Activated naive CD4-positive, alpha-beta T cell treated with anti-CD3 and anti-CD28 coated beads, Interleukin-2, amount 50 U/mL, for 72 hours (primary cell): ENCODE measurements at regions not wholly inside any gene's neighbourhood (a gene's known extent, or its start where the extent isn't known, plus 50 kb on each side); places are given as distances from the start of the nearest gene placed in this dataset.

ENCODE experiments used
- ATAC-seq, 2 donors: fragments of 150-1000 bp; cut with Tn5 transposase; 2 replicates each; pipeline ENCODE4 v1.10.0; 2021; ENCODE audit warnings: mild to moderate bottlenecking in 2 of 2, moderate library complexity in 2 of 2
- DNase-seq, 2 donors: peaks; one replicate each; pipeline ENCODE4 v3.0.0; 2021 to 2022; ENCODE audit warnings: low spot score in 2 of 2
- H3K27ac Mint-ChIP-seq, 2 donors: one replicate each; pipeline ENCODE4 v1.8.0; 2022; ENCODE audit warnings: mild to moderate bottlenecking in 2 of 2, mixed read lengths in 2 of 2
- H3K36me3 Mint-ChIP-seq, 2 donors: one replicate each; pipeline ENCODE4 v1.8.0; 2022; ENCODE audit warnings: mixed read lengths in 2 of 2
- H3K9me3 Mint-ChIP-seq, 2 donors: one replicate each; pipeline ENCODE4 v1.8.0; 2022; ENCODE audit warnings: mixed read lengths in 2 of 2

DNA sequence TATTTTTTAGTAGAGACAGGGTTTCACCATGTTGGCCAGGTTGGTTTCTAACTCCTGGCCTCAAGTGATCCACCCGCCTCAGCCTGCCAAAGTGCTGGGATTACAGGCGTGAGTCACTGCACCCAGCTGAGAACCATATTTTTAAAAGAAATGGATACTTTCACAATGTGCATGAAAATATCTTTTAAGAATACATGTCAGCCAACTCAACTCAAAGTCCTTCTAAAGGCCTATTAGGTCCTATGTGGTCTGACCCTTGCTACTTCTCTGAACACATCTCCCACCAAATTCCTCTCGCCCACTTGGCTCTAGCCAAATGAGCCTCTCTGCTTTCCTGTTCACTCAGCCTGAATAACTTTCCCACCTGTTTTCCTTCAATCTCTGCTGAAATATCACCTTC is 119.6 kb downstream of the MTX2 start:
- ATAC-seq (no peak), DNase-seq (no peak)
- H3K27ac Mint-ChIP-seq: no peak overlapping the region
- no peaks in the 10 kb centered on the region for H3K36me3 Mint-ChIP-seq
- H3K9me3 Mint-ChIP-seq: no peaks in the 10 kb centered on the region

DNA sequence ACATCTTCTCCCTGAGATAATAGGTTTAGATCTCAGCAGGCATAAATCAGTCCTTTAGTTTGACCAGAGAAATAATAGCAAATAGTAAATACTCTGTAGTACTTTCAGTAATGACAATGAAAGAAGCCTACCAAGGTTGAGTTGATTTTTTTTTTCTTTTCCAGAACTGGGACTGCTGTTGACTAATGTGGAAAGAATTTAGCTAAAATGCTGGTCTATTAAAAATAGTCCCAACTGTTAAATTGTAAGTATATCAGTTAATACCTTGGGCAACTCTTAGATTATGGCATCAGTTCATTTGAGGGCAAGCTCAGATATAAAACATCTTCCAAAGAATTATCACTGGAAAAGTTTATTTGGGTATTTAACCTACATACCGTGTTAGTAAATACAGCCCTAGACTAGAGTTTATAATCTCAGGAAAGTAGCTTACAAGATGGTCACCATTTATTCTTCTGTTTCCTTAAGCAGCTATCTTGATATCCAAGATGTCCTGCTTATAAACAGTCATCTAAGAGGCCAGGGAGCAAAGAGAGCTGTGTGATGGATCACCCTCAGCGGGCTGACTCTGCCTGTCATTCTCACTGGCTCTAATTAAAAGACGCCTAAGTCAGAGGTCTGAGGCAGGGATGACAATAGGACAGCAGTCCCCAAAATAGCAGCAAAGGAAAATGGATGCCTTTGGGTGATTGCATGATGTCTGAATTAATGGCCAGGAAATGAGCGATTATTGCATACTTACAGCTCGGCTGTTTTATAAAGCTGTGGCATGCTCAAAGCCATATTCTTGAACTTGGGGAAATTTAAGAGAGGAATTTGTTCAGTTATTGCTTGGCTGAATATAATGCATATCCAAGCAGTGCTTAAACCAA is 121.3 kb downstream of the MTX2 start:
- Mint-ChIP-seq H3K36me3 (no peaks in the 10 kb centered on the region), H3K27ac (no peak overlapping the region), H3K9me3 (no peaks in the 10 kb centered on the region)
- ATAC-seq: no peak
- no peak for DNase-seq

DNA sequence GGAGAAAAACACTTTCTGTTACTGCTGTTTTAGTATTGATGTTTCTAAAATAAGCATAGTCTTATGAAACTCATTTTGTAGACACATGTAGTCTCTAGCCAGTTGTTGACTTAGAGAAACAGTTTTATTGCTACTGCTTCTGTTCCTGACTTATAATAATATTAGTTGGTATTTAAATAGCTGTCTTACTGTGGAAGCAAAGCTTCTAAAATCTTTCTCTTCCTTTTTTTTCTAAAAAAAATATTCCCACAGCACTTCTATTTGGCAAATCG is 121.8 kb downstream of the MTX2 start:
- ATAC-seq (no peak), DNase-seq (no peak)
- H3K36me3 Mint-ChIP-seq: no peaks in the 10 kb centered on the region
- no peak overlapping the region for H3K27ac Mint-ChIP-seq
- H3K9me3 Mint-ChIP-seq: no peaks in the 10 kb centered on the region

DNA sequence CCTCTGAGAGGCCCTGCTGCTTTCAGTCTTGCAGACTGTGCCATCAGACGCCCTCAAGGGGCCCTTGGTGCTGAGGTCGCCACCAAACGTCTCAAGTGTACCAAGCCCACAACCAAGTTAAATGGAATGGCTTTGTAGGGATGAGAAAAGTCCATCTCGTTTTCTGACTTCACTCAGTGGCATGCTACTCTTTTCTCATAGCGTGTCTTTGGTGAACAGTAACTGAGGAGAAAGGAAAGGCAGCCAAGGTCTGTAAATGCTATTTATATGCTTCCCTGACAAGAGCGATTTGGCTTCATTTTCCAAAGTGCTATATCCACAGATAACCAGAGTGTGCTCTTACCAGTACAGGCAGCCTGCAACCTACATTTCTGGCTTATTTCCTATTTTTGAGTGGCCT is 123.0 kb downstream of the MTX2 start:
- DNase-seq (no peak), ATAC-seq (no peak)
- H3K27ac Mint-ChIP-seq: no peak overlapping the region
- no peaks in the 10 kb centered on the region for H3K9me3 Mint-ChIP-seq
- no peaks in the 10 kb centered on the region for H3K36me3 Mint-ChIP-seq

DNA sequence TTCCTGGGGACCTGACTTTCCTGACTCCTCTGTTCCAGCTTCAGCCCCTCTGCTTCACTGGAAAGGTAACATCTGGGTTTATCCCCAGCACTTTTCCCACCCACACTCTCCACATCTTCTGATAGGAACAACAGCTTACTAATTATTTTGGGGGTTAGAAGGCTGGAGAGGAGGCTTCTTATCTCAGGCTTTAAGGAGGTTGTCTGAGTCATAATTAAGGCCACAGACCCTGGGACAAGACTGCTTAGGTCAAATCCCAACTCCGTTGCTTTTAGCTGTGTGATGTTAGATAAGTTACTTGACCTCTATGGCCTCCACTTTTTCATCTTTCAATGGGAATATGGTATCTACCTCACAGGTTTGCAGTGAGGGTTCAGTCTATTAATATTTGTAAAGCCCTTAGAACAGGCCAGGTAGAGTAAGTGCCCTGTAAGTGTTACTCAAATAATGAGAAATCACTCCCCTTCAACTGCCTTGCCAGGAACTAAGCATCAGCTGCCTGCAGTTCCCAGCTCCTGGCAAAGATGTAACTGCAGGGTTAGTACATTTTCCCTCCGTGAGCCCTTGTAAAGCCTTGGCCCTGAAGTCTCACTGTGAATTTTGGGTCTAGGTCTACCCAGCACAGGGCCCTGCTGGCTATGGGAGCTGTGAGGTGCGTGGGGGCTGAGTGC is 123.6 kb downstream of the MTX2 start:
- Mint-ChIP-seq H3K9me3 (no peaks in the 10 kb centered on the region), H3K27ac (no peak overlapping the region), H3K36me3 (no peaks in the 10 kb centered on the region)
- DNase-seq: no peak
- ATAC-seq: no peak

DNA sequence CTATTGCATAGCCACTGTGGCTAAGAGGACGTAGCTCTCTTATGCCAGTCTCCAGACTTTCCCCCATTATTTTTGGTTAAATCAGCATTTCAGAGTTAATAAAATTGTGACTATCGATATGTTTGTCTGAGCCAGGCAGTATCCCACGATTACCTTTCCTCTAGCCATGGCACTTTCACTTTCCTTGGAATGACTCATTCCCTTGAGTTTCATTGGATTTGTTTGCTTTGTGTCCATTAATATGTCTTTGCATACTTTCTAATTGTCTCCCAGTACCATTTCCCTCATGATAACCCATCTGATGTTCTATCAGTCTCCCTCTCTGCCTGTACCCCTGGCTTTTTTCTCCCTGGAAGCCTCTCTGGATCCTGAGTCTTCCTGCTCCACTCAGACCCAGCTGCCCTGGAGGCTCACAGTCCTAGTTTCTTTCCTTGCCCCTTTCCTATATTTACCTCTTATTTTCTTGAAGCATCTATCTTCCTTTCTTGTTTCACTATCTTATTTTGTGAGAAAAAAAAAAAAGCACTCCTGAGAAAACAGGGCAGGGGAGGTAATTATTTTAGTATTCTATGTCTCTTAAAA is 126.1 kb downstream of the MTX2 start:
- Mint-ChIP-seq H3K9me3 (no peaks in the 10 kb centered on the region), H3K36me3 (no peaks in the 10 kb centered on the region), H3K27ac (no peak overlapping the region)
- DNase-seq (no peak), ATAC-seq (no peak)

DNA sequence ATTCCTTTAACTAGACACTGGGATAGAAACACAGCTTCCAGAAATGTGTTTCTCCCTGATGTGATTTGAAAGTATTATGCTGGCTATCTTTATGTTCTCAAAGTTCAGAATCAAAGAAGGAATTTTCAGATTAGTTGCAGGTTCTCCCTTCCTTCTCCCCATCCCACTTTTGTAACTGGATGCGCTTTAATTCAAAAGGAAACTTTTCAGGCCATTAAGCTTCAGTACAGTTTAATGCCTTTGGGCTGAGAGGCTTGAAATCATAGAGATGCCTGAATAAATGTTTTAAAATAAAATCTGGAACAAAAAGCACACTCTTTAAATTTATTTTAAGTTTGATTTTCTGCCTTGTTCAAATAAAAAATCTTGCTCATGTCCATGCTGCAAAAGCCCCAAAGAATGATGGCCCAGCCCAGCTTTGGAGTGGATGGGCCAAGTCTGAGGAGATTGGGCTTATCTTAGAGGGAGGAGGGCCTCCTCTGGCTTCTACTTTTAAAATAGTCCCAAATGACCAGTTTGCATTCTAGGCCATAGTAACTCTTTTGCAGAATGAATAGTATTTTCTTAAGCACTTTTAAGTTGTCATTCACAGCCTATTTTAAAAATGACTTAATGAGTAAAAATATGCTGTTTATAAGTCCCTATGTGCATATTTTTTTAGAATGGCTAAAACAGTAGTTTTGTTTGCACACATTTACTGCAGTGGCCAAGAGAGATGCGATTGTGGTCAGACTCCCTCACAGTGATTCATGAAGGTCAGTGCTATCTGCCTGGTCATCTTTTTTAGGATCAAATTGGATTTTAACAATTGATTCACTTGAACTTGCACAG is 129.2 kb downstream of the MTX2 start:
- Mint-ChIP-seq H3K9me3 (no peaks in the 10 kb centered on the region), H3K27ac (no peak overlapping the region), H3K36me3 (no peaks in the 10 kb centered on the region)
- DNase-seq: no peak
- ATAC-seq: no peak

DNA sequence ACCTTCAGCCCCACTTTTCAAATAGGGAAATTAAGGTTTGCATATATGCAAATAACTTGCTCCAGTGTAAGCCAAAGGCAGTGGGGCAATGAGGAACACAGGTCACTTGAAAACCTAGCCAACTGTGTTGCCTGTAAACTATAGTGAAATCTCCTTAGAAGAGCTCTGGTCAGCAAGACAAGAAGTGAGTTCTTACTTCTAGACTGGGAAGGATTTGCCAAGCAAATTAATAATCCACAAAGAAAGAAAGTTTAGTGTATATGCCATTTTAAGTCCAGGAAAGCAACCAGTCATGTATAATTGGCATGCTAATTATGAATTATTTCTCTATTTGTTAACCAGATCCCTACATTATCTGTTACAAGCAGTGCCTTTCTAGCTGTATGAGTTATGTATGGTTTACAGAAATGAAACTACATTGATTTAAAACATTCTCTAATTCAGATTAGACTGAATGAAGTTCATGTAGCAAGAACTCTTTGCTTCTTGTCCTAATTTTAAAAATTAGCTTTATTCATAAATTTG is 129.9 kb downstream of the MTX2 start:
- Mint-ChIP-seq H3K27ac (no peak overlapping the region), H3K36me3 (no peaks in the 10 kb centered on the region)
- no peak for DNase-seq

DNA sequence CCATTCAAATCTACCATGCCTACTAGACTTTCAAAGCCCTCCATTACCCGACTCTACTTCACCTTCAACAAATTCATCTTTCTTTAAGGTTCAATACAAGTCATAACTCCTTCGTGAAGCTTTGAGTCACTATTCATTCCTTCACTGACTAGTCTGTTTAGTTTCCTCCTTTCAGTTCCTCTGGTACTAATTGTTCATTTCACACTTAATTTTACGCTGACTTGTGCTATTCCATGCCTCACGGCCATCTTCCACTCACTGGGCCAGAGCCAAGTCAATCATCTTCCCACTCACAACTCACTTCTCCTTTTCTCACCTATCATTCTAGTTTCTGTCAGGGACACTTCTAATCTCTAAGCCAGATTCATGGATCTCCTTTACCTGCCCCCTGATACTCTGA is 136.2 kb downstream of the MTX2 start:
- H3K27ac Mint-ChIP-seq: no peak overlapping the region
- DNase-seq (no peak), ATAC-seq (no peak)
- H3K9me3 Mint-ChIP-seq: no peaks in the 10 kb centered on the region
- no peaks in the 10 kb centered on the region for H3K36me3 Mint-ChIP-seq

More for the DNA sequence above, 129.9 kb downstream of the MTX2 start:
- no peaks in the 10 kb centered on the region for H3K9me3 Mint-ChIP-seq
- no peak for ATAC-seq

DNA sequence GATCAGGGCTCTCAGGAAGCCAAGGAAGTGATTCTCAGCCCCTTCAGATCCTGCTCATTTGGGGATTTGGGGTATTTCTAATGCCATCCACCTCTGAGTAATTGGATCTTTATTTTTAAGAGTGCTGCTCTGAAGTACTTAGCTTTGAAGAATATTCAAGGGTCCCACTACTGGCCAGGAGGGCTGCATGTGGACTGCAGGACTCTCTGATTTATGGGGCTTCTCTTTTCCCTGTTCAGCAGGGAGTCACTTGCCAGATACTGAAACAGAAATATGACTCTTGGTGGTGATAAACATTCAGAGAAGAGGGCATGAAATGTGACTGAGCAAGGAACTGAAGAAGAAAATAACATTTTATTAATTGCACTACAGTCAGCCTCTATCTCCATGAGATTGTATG is 138.5 kb downstream of the MTX2 start:
- Mint-ChIP-seq H3K9me3 (no peaks in the 10 kb centered on the region), H3K36me3 (no peaks in the 10 kb centered on the region), H3K27ac (no peak overlapping the region)
- DNase-seq: no peak
- no peak for ATAC-seq

DNA sequence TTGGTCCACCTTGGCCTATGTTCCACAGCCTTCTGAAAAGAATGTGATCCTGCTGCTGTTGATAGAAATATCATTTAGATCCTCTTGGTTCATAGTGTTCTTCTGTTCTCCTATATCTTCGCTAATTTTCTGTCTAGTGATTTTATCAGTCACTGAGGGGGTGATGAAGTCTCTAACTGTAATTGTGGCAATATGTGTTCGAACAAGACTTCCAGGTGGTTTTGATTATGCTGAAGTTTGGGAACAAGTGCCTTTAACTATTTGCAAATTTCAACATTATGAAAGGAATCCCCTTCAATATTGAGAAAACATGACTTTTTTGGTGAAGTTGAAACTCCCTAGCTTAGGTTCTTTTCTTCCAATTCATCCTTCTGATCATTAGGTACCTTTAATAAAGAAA is 140.4 kb downstream of the MTX2 start:
- ATAC-seq (no peak), DNase-seq (no peak)
- no peaks in the 10 kb centered on the region for H3K9me3 Mint-ChIP-seq
- H3K27ac Mint-ChIP-seq: no peak overlapping the region
- H3K36me3 Mint-ChIP-seq: no peaks in the 10 kb centered on the region

DNA sequence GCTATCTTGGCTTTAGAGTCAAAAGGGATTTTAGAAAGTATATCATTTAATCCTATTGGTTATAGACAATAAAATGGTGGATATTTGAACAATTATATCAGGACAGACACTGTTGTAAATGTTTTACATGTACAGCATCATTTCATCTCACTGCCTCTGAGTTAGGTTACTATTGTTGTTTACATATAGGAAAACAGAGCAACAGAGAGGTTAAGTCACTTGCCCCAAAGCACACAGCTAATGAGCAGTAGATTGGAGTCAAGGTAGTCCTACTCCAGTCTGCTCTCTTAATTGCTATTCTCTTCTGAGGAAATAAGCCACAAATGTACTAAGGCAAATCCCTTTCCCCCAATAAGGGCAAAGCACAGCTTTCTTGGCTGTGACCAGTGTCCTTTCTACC is 142.9 kb downstream of the MTX2 start:
- Mint-ChIP-seq H3K27ac (no peak overlapping the region), H3K9me3 (no peaks in the 10 kb centered on the region), H3K36me3 (no peaks in the 10 kb centered on the region)
- no peak for DNase-seq
- ATAC-seq: no peak

DNA sequence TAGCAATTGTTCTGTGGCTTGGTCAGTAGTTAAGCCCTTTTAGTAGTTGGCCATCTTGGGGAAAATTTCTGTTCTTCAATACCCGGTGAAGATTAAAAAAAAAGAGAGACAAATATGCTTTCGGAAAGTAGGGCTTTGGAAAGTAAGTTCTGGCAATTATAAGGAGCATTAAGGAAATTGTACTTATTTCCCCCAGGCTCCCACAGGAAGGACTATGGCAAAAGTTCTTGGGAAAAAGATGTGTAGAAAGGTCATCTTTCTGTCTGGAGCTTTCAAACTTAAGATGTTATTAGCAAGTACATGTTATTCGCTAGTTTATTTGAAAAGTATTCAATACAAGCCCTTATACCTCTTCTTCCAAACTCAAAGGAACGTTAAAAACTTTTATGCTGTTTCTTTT is 144.5 kb downstream of the MTX2 start:
- H3K27ac Mint-ChIP-seq: no peak overlapping the region
- H3K9me3 Mint-ChIP-seq: no peaks in the 10 kb centered on the region
- ATAC-seq (no peak), DNase-seq (no peak)
- no peaks in the 10 kb centered on the region for H3K36me3 Mint-ChIP-seq

DNA sequence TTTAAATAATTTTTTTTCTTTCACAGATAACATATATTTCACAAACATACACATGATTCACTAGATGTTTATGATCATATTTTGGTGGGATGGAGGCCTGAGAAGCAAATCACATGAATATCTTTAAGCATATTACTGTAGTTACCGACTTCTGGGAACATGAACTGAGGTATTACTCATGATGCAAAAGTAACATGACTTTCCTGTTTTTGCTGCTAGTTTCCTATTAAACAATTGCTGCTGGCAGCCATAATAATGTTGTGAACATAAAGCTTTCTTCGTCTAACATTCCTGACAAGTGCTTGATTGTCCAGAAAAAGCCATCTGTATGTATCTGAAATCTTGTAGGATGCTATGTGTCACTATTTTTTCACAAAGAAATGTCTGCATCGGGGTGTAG is 145.4 kb downstream of the MTX2 start:
- ATAC-seq (no peak), DNase-seq (no peak)
- Mint-ChIP-seq H3K27ac (no peak overlapping the region), H3K36me3 (no peaks in the 10 kb centered on the region), H3K9me3 (no peaks in the 10 kb centered on the region)

DNA sequence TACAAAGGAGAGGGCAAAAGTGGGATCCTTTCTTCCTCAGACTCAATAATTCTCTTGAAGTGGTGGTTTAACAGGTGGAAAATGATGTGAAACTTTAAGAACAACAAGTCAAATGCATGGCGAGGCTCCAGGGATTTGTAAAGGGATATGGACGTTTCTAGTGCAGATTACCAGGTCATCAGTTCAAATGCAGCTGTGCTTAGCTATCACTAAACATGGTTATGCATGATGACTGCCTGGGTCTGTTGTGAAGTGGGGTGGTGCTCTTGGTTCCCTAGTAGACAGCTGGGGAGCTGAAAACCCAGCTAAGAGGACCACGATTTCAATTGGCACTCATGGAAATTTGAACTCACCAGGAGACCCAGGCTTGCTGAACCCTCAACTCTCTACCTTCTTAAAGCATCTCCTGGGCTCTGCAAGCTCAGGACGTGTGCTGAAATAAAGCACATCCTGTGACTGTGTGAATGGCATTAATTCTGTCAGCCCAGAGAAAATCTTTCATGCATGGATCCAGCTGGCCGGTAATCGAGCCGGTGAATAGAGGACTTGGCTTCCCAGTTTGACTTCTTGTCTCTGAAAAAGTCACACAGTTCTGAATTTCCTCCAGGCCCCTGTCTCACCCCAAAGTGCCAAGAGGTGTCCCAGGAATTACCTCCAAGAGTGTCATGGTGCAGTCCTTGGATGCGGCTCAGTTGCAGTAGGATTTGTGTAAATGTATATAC is 146.1 kb downstream of the MTX2 start:
- no peak for ATAC-seq
- Mint-ChIP-seq H3K9me3 (no peaks in the 10 kb centered on the region), H3K36me3 (no peaks in the 10 kb centered on the region), H3K27ac (no peak overlapping the region)
- DNase-seq: no peak

DNA sequence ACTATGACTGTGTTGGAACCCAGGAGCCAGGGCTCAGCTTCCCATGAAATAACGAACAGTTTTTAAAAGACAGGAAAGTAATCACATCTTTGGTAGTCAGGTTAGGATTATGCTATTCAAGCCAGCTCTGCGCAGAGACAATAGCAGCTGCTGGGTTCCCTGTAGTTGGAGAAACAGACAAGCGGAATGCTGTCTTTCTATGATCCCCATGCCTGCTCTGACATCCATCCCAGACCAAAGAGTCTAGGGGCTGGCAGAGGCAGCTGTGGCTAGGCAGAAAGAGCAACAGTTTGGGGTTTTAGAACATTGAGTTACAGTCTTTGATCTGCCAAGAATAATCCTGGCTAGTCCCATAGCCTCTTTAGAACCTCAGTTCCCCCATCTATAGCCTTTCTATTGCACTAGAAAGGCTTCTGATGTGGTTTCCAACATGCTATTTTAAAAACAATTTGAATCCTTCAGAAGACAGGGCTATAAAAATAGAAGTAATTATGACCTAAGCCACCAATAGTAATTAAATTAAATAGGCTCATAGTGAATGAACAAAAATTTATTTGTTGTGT is 146.8 kb downstream of the MTX2 start:
- Mint-ChIP-seq H3K36me3 (no peaks in the 10 kb centered on the region), H3K27ac (no peak overlapping the region), H3K9me3 (no peaks in the 10 kb centered on the region)
- no peak for DNase-seq
- ATAC-seq: no peak
